ENCODE measurements at regions not wholly inside any gene's neighbourhood (a gene's known extent, or its start where the extent isn't known, plus 50 kb on each side); places are given as distances from the start of the nearest gene placed in this dataset.
A peak's percentile ranks its signal among the peaks of the same experiment; 100 is the strongest.

- DNase-seq: no peak
Measured at GRCh38 chr2:120441351-120441700, 95.4 kb downstream of the INHBB start.

GRCh38 chr2:120441744-120442471, 96.0 kb downstream of the INHBB start:
- peaks cover 4 to 18% (median 14%) of the 10 kb centered on the region in 3 donors for H3K4me1 ChIP-seq
- H3K36me3 ChIP-seq: no peaks in the 10 kb centered on the region
- 14 to 15% methylated on average over 1 to 8 of the region's 41 CpGs for WGBS, 2 donors
- TF ChIP-seq CTCF (IDR thresholded peaks at IDR 0.05): no peak
- no peak for TF ChIP-seq POLR2A (IDR thresholded peaks at IDR 0.05)
- H3K4me3 ChIP-seq: peak overlapping the region; percentile 6 to 54 (median 41)
- intact Hi-C loops (cut with DNase I): no loop called here
- H3K27me3 ChIP-seq: peaks cover 0 to 81% (median 2%) of the 10 kb centered on the region in 4 donors
- H3K27ac ChIP-seq: peak overlapping the region in 2 of 4 donors; percentile 0 to 33
- DNase-seq: no peak
- H3K9me3 ChIP-seq: no peaks in the 10 kb centered on the region

More at GRCh38 chr2:120441351-120441700, 95.4 kb downstream of the INHBB start:
- Histone ChIP-seq H3K27ac (no peak overlapping the region), H3K4me3 (no peak overlapping the region), H3K36me3 (no peaks in the 10 kb centered on the region), H3K9me3 (no peaks in the 10 kb centered on the region), H3K27me3 (peaks cover 0 to 86% (median 2%) of the 10 kb centered on the region in 4 donors), H3K4me1 (peaks cover 4 to 18% (median 14%) of the 10 kb centered on the region in 3 donors)
- WGBS, 2 donors: 77 to 81% methylated on average over 8 to 9 of the region's 9 CpGs
- intact Hi-C loops (cut with DNase I): no loop called here
- no peak for TF ChIP-seq CTCF (IDR thresholded peaks at IDR 0.05)
- TF ChIP-seq POLR2A (IDR thresholded peaks at IDR 0.05): no peak

- DNase-seq: no peak
- Histone ChIP-seq H3K27ac (peak overlapping the region in 3 of 4 donors; percentile 0 to 55 (median 33)), H3K36me3 (no peaks in the 10 kb centered on the region), H3K27me3 (peaks cover 0 to 78% (median 2%) of the 10 kb centered on the region in 4 donors), H3K4me3 (peak overlapping the region; percentile 6 to 54 (median 41)), H3K4me1 (peaks cover 4 to 18% (median 14%) of the 10 kb centered on the region in 3 donors), H3K9me3 (no peaks in the 10 kb centered on the region)
- TF ChIP-seq POLR2A (IDR thresholded peaks at IDR 0.05): no peak
- TF ChIP-seq CTCF (IDR thresholded peaks at IDR 0.05): no peak
- 10 to 18% methylated on average over 10 to 12 of the region's 16 CpGs for WGBS, 2 donors
- intact Hi-C loops (cut with DNase I): no loop called here
Measured at GRCh38 chr2:120442541-120442922, 96.6 kb downstream of the INHBB start.

DNA sequence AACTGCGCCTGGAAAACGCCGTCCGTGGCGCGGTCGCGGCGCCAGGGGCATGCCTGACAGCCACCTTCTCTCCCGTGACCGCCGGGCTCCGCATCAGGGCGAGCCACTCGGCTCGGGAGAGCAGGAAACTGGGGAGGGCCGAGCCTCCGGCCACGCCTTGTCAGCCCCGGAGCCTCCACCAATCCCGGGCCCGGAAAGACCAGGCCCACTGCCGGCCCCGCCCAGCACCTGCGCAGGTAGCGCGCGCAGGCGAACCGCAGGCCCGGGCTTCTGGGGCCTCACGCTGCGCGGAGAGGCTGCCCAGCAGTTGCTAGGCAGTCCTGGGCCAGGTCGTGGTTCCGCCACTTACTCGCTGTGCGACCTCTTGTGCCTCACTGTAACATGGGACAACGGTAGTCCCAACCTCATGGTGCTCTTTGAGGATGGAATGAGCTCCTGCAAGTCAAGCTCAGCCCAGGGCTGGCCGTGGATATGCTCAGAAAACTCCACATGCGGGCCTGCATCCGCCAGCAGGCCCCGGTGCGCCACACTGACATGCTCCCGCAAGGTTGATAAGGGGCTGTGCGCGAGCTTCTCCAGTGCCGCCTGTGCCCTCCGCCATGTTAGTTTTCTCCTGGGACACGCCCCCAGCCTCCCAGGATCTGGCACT, 97.1 kb downstream of the INHBB start:
- 38 to 84% methylated on average over 9 to 10 of the region's 50 CpGs for WGBS, 2 donors
- DNase-seq: no peak
- Histone ChIP-seq H3K9me3 (no peaks in the 10 kb centered on the region), H3K27me3 (peaks cover 0 to 76% (median 2%) of the 10 kb centered on the region in 4 donors), H3K4me3 (peak overlapping the region; percentile 6 to 54 (median 41)), H3K4me1 (peaks cover 4 to 18% (median 14%) of the 10 kb centered on the region in 3 donors), H3K27ac (peak overlapping the region in 3 of 4 donors; percentile 0 to 55 (median 33)), H3K36me3 (no peaks in the 10 kb centered on the region)
- intact Hi-C loops (cut with DNase I): no loop called here
- TF ChIP-seq POLR2A (IDR thresholded peaks at IDR 0.05) (peak in 2 of 4 donors; percentile 23 to 71), CTCF (IDR thresholded peaks at IDR 0.05) (no peak)

GRCh38 chr2:120443946-120444345, 98.0 kb downstream of the INHBB start:
- peaks cover 0 to 67% (median 2%) of the 10 kb centered on the region in 4 donors for H3K27me3 ChIP-seq
- DNase-seq: no peak
- intact Hi-C loops (cut with DNase I): no loop called here
- H3K4me1 ChIP-seq: peaks cover 4 to 18% (median 14%) of the 10 kb centered on the region in 3 donors
- H3K4me3 ChIP-seq: no peak overlapping the region
- TF ChIP-seq CTCF (IDR thresholded peaks at IDR 0.05) (no peak), POLR2A (IDR thresholded peaks at IDR 0.05) (no peak)
- no peak overlapping the region for H3K27ac ChIP-seq
- WGBS, 2 donors: 94 to 95% methylated on average over 3 to 4 of the region's 4 CpGs
- no peaks in the 10 kb centered on the region for H3K36me3 ChIP-seq
- H3K9me3 ChIP-seq: no peaks in the 10 kb centered on the region

All from esophagus squamous epithelium (tissue), 5 donors.